Right lobe of liver (tissue), 4 donors: ENCODE measurements at regions not wholly inside any gene's neighbourhood (a gene's known extent, or its start where the extent isn't known, plus 50 kb on each side); places are given as distances from the start of the nearest gene placed in this dataset.

Experiments
- CTCF ChIP-seq, 4 donors: fragments of 200-600 bp in 3 of 4; fragments of 450-650 bp in 1 of 4; IDR thresholded peaks; one replicate each; pipeline versions ENCODE4 v1.5.1 to v1.8.0; 2016 to 2022; ENCODE audit warnings: antibody characterized with exemption in 4 of 4, mild to moderate bottlenecking in 2 of 4
- POLR2A ChIP-seq: fragments of 450-650 bp; IDR thresholded peaks from one replicate; pipeline ENCODE4 v1.6.1; 2017; ENCODE audit warnings: antibody characterized with exemption, mild to moderate bottlenecking
- donor health status: DM: no; HTN: no; CAD: no.
- donor health status: DM: no; HTN: no; CAD: no.
- donor health status: DM: no; HTN: yes; CAD: no.

DNA sequence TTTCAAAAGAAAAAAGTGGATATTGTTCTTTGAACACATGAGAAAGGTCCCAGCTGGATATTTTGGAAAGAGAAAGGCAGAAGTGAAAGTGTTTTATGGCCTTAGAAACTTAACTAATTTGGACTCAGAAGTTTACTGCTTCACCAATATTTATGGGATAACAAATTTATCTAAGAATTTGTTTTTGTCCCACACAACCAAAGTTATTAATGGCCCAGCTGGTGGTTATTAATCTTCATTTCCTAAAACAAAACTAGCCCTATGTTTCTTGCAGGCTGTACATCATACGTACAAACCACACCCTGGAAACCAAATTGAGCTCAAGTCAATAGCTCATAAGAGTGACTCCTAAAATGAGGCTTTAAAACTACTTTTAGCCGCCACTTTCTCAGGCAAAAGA, 372.9 kb upstream of the LMCD1 start:
- no peak for TF ChIP-seq CTCF (IDR thresholded peaks at IDR 0.05)
- no peak for TF ChIP-seq POLR2A
